ENCODE measurements at regions not wholly inside any gene's neighbourhood (a gene's known extent, or its start where the extent isn't known, plus 50 kb on each side); places are given as distances from the start of the nearest gene placed in this dataset.

- TF ChIP-seq TAF1 (IDR thresholded peaks at IDR 0.05; ENCODE audit: low read depth) (no peak), EP300 (IDR thresholded peaks at IDR 0.05; ENCODE audit: borderline replicate concordance) (no peak), ZBTB7A (IDR thresholded peaks at IDR 0.05; ENCODE audit: low read depth) (no peak), CREB1 (IDR thresholded peaks at IDR 0.05; ENCODE audit: low read depth) (no peak)
These were observed 380.0 kb upstream of the CAMK1G start for GRCh38 chr1:209203533-209203895.

Measured in Ishikawa (cell line).